ENCODE measurements at regions not wholly inside any gene's neighbourhood (a gene's known extent, or its start where the extent isn't known, plus 50 kb on each side); places are given as distances from the start of the nearest gene placed in this dataset.
"Not testable (repeated sequence)": the region's sequence is repeated elsewhere in the genome, so short reads cannot be mapped to it uniquely, and the experiment has no call there.

- no peak for DNase-seq (ENCODE audit: low read depth)
Measured at GRCh38 chr2:175872721-175873120, 129.3 kb downstream of the LNPK start.

GRCh38 chr2:175872005-175872348, 130.1 kb downstream of the LNPK start:
- no peak for DNase-seq (ENCODE audit: low read depth)

- DNase-seq (ENCODE audit: low read depth), result peak; percentile 26
Measured at GRCh38 chr2:175871331-175872004, 130.6 kb downstream of the LNPK start.

- no peak for DNase-seq (ENCODE audit: low read depth)
Measured at GRCh38 chr2:175865716-175866115, 136.4 kb downstream of the LNPK start.

GRCh38 chr2:175864137-175864850, 137.8 kb downstream of the LNPK start:
- DNase-seq (ENCODE audit: low read depth), result no peak

GRCh38 chr2:175861958-175862357, 140.1 kb downstream of the LNPK start:
- no peak for DNase-seq (ENCODE audit: low read depth)

GRCh38 chr2:175855794-175856453, 146.1 kb downstream of the LNPK start:
- no peak for DNase-seq (ENCODE audit: low read depth)

GRCh38 chr2:175855236-175855635, 146.8 kb downstream of the LNPK start:
- no peak for DNase-seq (ENCODE audit: low read depth)

- DNase-seq (ENCODE audit: low read depth), result no peak
Measured at GRCh38 chr2:175854665-175855064, 147.4 kb downstream of the LNPK start.

- no peak for DNase-seq (ENCODE audit: low read depth)
Measured at GRCh38 chr2:175854129-175854528, 147.9 kb downstream of the LNPK start.

GRCh38 chr2:175853616-175853890, 148.5 kb downstream of the LNPK start:
- DNase-seq (ENCODE audit: low read depth), result no peak

- no peak for DNase-seq (ENCODE audit: low read depth)
Measured at GRCh38 chr2:175852879-175853615, 149.0 kb downstream of the LNPK start.

GRCh38 chr2:175847128-175847527, 154.9 kb downstream of the LNPK start:
- no peak for DNase-seq (ENCODE audit: low read depth)

GRCh38 chr2:175844169-175844568, 157.9 kb downstream of the LNPK start:
- DNase-seq (ENCODE audit: low read depth), result no peak

GRCh38 chr2:175843625-175844024, 158.4 kb downstream of the LNPK start:
- no peak for DNase-seq (ENCODE audit: low read depth)

- no peak for DNase-seq (ENCODE audit: low read depth)
Measured at GRCh38 chr2:175842996-175843395, 159.1 kb downstream of the LNPK start.

GRCh38 chr2:175840765-175841164, 161.3 kb downstream of the LNPK start:
- not testable (repeated sequence) for DNase-seq (ENCODE audit: low read depth)

GRCh38 chr2:175840256-175840655, 161.8 kb downstream of the LNPK start:
- no peak for DNase-seq (ENCODE audit: low read depth)

- DNase-seq (ENCODE audit: low read depth), result no peak
Measured at GRCh38 chr2:175838979-175839378, 163.1 kb downstream of the LNPK start.

GRCh38 chr2:175837046-175837445, 165.0 kb downstream of the LNPK start:
- peak; percentile 60 for DNase-seq (ENCODE audit: low read depth)

GRCh38 chr2:175836361-175836760, 165.7 kb downstream of the LNPK start:
- no peak for DNase-seq (ENCODE audit: low read depth)

GRCh38 chr2:175834477-175834876, 167.6 kb downstream of the LNPK start:
- no peak for DNase-seq (ENCODE audit: low read depth)

GRCh38 chr2:175832866-175833265, 169.2 kb downstream of the LNPK start:
- DNase-seq (ENCODE audit: low read depth), result no peak
